ENCODE measurements at regions not wholly inside any gene's neighbourhood (a gene's known extent, or its start where the extent isn't known, plus 50 kb on each side); places are given as distances from the start of the nearest gene placed in this dataset.

GRCh38 chr18:69250305-69251151, 150.2 kb upstream of the DOK6 start:
- CTCF ChIA-PET = no interaction called here
- TF ChIP-seq CTCF (conservative IDR thresholded peaks at IDR 0.05) (no peak), EZH2 (IDR thresholded peaks at IDR 0.05; ENCODE audit: low read depth) (no peak)
- Histone ChIP-seq H3K4me3 (no peak overlapping the region), H2AFZ (no peak overlapping the region), H3K79me2 (ENCODE audit: low read depth) (no peaks in the 10 kb centered on the region), H3K36me3 (ENCODE audit: low read depth) (no peaks in the 10 kb centered on the region), H3F3A (ENCODE audit: insufficient read depth, low read depth) (no peaks in the 10 kb centered on the region), H3K27me3 (ENCODE audit: insufficient read depth, low read depth) (no peaks in the 10 kb centered on the region), H3K9me2 (ENCODE audit: insufficient read depth) (no peaks in the 10 kb centered on the region), H3K27ac (no peak overlapping the region), H3K4me1 (replicated peaks; ENCODE audit: insufficient read depth) (no peaks in the 10 kb centered on the region), H4K20me1 (ENCODE audit: insufficient read depth) (no peaks in the 10 kb centered on the region), H3K9me3 (ENCODE audit: insufficient read depth, low read depth) (no peaks in the 10 kb centered on the region), H3K4me2 (no peak overlapping the region)
- POLR2A ChIA-PET (ENCODE audit: unreplicated experiment) = no interaction called here
- BruUV-seq (replicated peaks) = no TSS peak
- intact Hi-C loops (cut with micrococcal nuclease; ENCODE audit: unreplicated experiment) = no loop called here
- no peak for DNase-seq

- H2AFZ ChIP-seq = no peak overlapping the region
- H3K9me2 ChIP-seq (ENCODE audit: insufficient read depth) = no peaks in the 10 kb centered on the region; the same call in 1 of the 2 replicates
- H3F3A ChIP-seq (ENCODE audit: insufficient read depth, low read depth) = no peaks in the 10 kb centered on the region
- intact Hi-C loops (cut with micrococcal nuclease; ENCODE audit: unreplicated experiment) = no loop called here
- no peaks in the 10 kb centered on the region for H3K36me3 ChIP-seq (ENCODE audit: low read depth)
- no peaks in the 10 kb centered on the region for H3K27me3 ChIP-seq (ENCODE audit: insufficient read depth, low read depth)
- no peaks in the 10 kb centered on the region for H3K4me1 ChIP-seq (replicated peaks; ENCODE audit: insufficient read depth)
- no peak for DNase-seq
- H4K20me1 ChIP-seq (ENCODE audit: insufficient read depth) = no peaks in the 10 kb centered on the region
- CTCF ChIA-PET = no interaction called here
- no TSS peak for BruUV-seq (replicated peaks)
- TF ChIP-seq CTCF (conservative IDR thresholded peaks at IDR 0.05) = no peak
- TF ChIP-seq EZH2 (IDR thresholded peaks at IDR 0.05; ENCODE audit: low read depth) = no peak
- H3K79me2 ChIP-seq (ENCODE audit: low read depth) = no peaks in the 10 kb centered on the region
- no peak overlapping the region for H3K4me3 ChIP-seq
- 0 out of 2 replicates have a peak, but pooled peaks cover 3% of the 10 kb centered on the region for H3K9me3 ChIP-seq (ENCODE audit: insufficient read depth, low read depth)
- no peak overlapping the region for H3K4me2 ChIP-seq
- POLR2A ChIA-PET (ENCODE audit: unreplicated experiment) = interaction anchor here (0.7 kb wide), 1 partner anchor 49 kb away, joined by 7 read pairs; no protein-coding TSS in a partner anchor
- no peak overlapping the region for H3K27ac ChIP-seq
These were observed 142.7 kb upstream of the DOK6 start for GRCh38 chr18:69257861-69258458.

GRCh38 chr18:69259282-69259681, 141.4 kb upstream of the DOK6 start:
- Histone ChIP-seq H3K79me2 (ENCODE audit: low read depth) (no peaks in the 10 kb centered on the region), H3K4me3 (no peak overlapping the region), H3K4me1 (replicated peaks; ENCODE audit: insufficient read depth) (no peaks in the 10 kb centered on the region), H3K9me2 (ENCODE audit: insufficient read depth) (no peaks in the 10 kb centered on the region; the same call in 1 of the 2 replicates), H4K20me1 (ENCODE audit: insufficient read depth) (no peaks in the 10 kb centered on the region), H3K9me3 (ENCODE audit: insufficient read depth, low read depth) (0 out of 2 replicates have a peak, but pooled peaks cover 3% of the 10 kb centered on the region), H3K36me3 (ENCODE audit: low read depth) (no peaks in the 10 kb centered on the region), H2AFZ (no peak overlapping the region), H3K4me2 (no peak overlapping the region), H3K27ac (no peak overlapping the region), H3F3A (ENCODE audit: insufficient read depth, low read depth) (no peaks in the 10 kb centered on the region), H3K27me3 (ENCODE audit: insufficient read depth, low read depth) (no peaks in the 10 kb centered on the region)
- ChIA-PET POLR2A (ENCODE audit: unreplicated experiment) (no interaction called here), CTCF (no interaction called here)
- TF ChIP-seq EZH2 (IDR thresholded peaks at IDR 0.05; ENCODE audit: low read depth) (no peak), CTCF (conservative IDR thresholded peaks at IDR 0.05) (no peak)
- intact Hi-C loops (cut with micrococcal nuclease; ENCODE audit: unreplicated experiment) = no loop called here
- no peak for DNase-seq
- no TSS peak for BruUV-seq (replicated peaks)
